GM21825 (cell line): ENCODE measurements at regions not wholly inside any gene's neighbourhood (a gene's known extent, or its start where the extent isn't known, plus 50 kb on each side); places are given as distances from the start of the nearest gene placed in this dataset.

Experiments used
- ATAC-seq: cut with Tn5 transposase; IDR thresholded peaks from one replicate; pipeline ENCODE4 v1.9.1; 2021; ENCODE audit warnings: mild to moderate bottlenecking, moderate library complexity; ENCODE audit not compliant: unreplicated experiment

DNA sequence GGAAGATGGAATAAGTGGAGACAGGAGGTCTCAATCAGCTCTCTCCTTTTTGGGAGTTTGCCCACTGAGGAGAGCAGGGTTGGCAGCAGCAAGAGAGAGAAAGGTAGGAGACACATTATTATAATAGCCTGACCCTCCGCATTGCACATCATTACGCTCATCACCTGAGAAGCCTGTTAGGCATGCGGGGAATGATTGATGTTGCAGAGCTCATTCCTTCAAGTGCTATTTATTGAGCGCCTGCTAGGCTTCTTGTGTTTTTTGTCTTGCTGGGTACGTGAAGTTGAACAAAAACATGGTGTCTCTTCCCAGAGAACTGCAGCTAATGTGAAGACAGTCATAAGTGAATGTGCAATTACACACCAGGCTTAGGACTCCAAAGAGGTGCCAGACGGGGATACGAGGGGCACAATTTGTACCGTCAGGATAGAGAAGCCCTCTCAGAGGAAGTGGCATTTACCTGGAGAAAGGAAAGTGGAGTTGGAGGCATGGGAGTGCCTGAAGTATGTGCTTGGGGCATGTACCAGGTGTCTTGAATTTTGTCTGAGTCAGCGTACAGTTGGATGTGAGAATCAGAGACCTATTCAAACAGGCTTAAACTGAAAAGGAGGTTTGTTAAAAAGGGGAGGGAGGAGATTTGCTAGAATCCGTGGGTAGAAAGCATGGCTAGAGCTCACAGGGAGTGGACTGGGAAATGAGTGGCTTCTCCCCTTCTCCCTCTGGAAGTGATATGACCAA, 90.2 kb upstream of the SOD3 start:
- ATAC-seq: no peak

DNA sequence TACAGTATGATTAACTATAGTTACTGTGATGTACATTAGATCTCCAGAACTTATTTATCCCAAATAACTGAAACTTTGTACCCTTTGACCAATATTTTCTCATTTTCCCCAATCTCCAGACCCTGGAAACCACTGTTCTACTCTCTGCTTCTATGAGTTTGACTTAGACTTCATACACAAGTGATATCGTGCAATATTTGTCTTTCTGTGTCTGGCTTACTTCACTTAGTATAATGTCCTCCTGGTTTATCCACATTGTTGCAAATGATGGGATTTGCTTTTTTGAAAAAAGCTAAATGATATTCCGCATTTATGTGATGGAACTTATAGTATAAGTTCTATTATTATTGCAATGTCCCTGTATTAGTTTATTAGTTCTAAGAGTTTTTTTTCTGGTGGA, 81.8 kb upstream of the SOD3 start:
- ATAC-seq: no peak

DNA sequence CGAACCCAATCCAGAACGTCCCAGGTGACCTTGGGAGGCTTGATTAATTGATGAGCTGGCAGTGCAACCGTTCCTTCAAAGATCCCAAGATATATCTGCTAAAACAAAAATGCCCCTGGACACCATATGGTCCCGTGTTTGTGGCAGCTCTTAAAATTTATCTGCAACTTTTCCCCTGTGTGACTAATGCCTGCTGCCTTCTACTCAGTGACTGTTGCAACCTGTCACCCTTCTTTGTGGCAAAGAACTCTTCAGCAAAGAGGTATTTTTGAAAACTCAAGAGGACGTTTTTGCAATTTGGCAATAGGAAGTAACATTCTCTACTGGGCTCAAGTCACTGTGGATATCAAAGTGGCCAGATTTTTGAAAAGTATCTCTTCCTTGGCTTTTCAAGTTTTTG, 75.8 kb upstream of the SOD3 start:
- ATAC-seq: no peak

DNA sequence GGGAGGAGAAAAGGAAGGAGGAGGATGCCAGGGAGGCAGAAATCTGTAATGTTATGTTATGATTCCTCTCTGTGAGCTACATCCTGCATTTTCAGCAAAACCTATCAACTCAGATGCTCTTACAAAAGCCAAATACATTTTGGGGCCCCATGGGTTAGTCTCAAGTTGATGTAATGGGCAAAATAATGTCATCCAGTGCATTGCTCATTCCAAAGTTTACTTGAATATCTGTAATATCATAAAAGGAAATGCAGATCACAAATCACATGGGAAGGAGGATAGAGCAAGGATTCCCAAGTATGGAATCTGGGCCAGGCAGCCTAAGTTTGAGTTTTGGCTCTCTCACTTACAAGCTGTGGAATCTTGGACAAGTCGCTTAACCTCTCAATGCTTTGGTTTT, 74.9 kb upstream of the SOD3 start:
- ATAC-seq: no peak

DNA sequence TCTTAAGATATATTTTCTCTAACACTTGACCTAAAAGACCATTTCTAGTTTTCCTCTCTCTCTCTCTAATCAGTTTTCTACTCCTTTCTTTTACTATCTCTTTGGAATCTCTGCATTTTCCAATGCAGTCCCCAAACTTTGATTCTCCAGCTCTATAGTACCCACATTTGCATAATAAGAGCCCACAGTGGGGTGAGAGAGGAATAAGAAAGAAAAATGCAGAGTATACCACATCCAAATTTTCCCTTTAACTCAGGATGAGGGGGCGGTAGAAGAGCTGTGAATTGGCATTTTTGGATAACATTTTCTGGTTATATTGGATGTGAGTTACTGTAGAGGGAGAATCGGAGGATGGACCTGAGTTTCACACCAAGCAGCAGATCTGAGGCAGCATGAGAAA, 74.4 kb upstream of the SOD3 start:
- ATAC-seq: no peak

DNA sequence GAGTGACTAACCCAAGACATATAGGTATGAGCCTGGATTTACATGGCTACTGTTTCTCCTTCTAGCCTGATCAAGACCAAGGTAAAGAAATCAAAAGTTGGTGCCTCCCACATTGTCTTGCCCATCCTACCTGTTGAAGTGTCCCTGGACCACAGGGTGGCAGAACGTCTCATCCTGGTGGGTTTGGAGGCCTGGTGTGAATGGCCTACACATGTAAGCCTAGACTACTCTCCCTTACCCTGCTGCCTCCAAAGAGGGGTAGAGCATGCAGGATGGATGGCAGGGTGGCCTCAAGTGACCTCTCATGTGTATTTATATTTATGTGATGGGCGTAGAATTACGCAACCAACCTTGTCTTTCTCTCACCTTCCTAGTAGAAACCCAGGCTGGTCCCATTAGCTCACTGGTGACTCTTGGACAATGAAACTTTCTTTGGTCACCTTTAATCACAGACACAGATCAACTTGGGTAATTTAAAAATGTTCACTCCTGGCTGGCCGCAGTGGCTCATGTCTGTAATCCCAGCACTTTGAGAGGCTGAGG, 73.3 kb upstream of the SOD3 start:
- no peak for ATAC-seq

DNA sequence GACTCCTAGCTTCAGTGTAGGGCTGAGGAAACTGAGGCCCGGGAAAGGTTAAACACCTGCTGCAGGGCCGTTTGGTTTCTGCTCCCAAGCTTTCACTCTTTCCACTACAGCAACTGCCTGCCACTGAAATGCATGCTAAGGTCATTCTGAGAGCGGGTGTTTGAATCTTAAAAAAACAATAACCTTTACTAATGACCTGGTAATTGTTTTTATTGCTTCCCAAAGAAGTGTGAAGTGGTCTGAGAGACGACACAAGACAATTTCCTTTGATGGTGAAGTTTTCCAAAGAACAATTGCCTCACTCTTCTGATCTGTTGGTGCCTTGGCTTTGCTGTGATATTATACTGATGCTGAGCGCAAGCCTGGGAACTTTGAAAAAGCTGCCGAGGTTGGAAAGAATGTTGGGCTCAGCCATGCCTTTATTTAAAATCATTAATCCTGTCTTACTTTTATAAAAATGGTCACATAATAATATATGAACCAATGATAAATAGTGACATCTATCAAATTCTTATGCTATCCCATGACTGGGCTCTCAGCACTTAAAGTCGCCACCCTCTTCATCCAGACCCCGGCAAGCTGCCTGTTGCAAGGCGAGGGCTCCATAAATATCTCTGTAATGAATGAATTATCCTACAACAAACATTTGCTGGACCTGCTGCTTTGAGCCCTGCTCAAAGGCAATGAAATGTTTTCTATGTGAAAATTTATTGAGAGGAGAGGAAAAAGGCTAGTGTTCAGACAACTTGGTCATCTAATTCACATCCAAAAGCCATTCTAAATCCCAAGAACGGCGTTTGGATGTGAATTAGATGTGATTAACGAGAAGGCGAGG, 67.8 kb upstream of the SOD3 start:
- ATAC-seq: no peak

DNA sequence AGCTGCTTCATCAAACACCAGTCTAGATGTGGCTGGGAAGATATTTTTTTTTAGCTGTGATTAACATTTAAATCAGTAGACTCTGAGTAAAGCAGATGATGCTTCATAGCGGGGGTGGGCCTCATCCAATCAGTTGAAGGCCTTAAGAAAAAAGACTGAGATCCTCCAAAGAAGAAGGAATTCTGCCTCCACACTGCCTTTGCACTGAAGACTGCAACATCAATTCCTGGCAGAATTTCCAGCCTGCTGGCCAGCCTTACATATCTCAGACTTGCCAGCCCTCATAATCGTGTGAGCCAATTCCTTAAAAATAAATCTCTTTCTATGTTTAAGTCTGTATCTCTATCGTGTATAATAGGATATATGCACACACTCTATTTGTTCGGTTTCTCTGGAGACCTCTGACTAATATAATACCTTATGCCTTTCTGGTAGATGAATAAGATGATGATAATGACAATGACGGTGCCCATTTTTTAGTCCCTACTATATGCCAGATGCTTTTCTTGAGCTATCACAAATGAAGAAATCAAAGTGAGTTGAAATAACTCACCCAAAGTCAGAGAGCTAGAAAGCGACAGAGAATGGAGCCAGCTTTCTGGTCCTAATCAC, 66.1 kb upstream of the SOD3 start:
- ATAC-seq: no peak

DNA sequence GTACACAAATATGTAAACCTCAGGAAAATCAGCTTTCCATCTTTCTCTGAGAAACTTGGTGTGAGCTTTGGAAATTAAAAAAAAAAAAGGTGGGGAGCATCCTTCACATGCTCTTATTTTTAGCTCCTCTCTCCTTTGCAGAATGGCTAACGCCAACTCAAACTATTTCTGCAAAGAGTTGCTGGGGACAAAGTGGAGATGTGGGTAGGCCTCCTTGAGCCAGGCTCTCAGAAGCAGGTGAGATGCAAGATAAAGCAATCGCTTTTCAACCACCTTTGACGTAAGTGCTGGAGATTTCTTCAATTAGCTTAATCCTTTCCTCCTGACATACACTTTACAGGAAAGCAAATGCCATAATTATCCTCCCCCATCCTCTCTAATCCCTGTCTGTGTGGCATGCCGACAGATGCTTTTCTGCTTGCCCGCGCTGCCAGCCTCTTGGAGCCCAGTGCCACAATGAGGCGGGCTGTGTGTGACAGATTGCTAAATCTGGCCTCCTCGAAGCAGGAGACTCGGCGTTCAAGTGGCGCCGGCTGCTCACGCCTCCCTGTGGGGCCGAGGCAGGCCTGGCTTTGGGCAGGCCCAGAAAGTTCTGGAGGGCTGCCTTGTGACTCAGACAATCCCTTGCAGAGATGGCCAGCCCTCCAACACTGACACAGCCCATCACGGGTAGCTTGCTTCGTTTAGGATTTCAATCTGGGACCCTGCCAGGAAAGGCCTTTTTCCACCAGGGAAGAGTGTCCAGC, 64.9 kb upstream of the SOD3 start:
- no peak for ATAC-seq

DNA sequence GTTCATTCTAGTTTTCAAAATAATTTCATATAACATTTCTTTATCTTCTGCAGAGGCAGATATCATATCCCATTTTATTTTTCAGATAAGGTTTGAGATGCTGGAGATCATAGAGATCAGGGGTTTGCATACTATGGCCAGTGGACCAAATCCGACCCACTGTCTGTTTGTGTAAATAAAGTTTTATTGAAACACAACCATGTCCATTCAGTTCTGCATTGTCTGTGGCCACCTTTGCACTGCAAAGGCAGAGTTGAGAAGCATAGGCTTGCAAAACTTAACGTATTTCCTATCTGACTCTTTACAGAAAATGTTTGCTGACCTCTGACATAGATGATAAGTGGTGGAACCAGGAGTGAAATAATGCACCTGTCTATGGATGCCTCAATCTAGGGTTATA, 63.9 kb upstream of the SOD3 start:
- no peak for ATAC-seq

DNA sequence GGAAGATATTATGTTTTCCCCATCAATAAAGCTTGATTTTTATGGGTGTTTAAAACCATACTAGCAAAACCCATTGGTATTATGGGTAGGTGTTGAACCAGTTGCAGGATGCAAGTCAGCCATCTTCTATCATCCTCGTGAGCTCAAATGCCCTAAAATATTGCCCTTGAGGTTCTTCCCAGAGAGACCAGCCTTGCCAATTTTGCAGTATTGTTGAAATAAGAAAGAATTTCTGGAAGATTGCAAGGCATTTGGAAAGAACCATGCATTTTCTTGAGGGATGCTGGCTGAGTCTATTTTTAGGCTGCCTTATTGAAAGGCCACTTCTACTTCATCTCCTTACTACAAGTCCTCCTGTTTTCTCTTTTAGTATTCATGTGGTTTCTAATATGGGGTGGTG, 60.9 kb upstream of the SOD3 start:
- no peak for ATAC-seq

DNA sequence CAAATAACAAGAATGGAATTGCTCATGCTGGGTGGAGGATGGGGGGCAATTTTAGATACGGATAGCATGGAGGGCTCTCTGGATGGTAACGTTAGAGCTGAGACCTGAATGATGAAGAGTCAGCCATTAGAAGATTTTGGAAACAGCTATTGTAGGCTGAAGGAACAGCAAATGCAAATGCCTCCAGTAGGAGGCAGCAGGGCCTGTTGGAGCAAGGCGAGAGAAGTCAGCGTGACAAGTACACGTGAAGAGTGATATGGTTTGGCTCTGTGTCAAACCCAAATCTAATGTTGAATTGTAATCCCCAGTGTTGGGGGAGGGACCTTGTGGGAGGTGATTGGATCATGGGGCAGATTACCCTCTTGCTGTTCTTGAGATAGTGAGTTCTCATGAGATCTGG, 59.3 kb upstream of the SOD3 start:
- ATAC-seq: no peak

DNA sequence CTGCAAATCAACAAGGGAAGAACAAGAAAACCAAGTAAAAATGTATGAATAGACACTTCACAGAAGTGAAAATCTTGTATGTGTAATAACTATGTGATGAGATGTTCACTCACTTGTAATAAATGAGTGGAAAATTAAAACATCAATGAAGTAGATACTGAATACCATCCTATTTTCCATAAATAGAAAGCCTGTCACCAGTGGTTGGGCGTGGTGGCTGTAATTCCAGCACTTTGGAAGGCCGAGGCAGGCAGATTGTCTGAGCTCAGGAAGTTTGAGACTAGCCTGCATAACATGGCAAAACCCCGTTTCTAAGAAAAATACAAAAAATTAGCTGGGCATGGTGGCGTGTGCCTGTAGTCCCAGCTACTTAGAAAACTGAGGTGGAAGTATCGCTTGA, 53.5 kb upstream of the SOD3 start:
- ATAC-seq: no peak

DNA sequence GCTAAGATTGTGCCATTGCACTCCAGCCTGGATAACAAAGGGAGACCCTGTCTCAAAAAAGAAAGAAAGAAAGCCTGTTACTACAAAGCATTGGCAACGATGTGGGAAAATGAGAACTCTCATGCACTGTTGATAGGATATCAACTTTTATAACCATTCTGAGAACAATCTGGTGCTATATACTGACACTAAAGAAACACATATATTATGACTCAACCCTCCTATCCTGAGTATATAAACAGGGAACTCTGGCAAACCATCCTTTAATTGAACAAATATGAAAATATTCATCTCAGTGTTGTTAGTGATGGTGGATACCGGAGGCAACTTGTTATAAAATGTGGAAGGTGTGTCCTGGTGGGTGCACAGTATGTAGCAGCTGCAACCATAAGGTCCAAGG, 53.0 kb upstream of the SOD3 start:
- ATAC-seq: no peak

DNA sequence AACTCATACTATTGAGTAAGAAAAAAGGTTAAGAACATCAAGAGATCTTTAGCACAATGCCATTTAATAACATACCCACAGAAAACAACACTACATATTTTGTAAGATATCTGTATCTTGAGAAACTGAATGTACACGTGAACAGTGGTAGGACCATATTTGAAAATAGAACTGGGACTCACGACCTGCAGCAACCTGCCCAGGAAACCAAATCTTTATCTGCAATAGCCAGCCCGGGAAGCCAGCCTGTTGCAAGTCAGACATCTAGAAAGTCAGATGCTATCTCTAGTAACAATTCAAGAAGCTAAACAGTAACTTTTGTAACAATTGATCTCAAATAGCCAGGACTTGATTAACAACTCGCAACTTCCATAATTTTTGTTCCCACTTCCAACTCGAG, 52.6 kb upstream of the SOD3 start:
- no peak for ATAC-seq

DNA sequence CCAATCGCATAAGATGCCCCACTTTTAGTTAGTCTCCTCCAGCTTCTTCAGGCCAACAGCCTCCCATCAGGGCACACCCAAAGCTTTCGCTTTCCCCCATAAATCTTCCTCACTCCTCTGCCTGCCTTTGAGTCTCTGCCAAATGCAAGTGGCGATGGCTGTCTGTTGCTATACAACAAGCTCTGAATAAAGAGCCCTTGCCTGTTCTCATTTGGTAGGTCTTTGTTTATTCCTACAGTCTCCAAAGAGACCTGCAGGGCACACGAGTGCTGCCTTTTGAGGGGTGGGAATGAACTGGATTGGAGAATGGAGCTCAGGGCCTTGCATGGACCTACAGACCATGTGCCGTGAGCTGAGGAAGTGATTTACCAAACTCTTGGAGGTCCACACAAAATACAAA, 52.2 kb upstream of the SOD3 start:
- no peak for ATAC-seq

DNA sequence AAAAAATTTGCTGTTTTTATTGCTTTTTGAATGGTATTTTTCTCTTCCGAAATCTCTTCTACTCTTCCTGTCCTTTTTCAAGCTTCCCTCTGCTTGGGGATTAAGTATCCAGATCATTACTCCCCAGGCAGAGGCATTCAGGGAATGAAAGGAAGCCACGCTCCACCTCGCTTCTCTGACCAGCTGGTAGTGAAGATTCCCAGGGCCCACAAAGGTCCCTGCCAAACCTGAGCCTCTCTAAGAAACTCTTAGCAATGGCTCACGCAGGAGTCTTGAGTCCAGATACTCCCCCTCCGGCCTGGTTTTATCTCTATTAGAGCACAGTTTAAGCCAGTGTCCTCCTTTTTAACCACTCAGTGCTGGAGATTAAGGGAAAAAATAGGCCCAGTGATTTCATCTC, 51.4 kb upstream of the SOD3 start:
- ATAC-seq: no peak

DNA sequence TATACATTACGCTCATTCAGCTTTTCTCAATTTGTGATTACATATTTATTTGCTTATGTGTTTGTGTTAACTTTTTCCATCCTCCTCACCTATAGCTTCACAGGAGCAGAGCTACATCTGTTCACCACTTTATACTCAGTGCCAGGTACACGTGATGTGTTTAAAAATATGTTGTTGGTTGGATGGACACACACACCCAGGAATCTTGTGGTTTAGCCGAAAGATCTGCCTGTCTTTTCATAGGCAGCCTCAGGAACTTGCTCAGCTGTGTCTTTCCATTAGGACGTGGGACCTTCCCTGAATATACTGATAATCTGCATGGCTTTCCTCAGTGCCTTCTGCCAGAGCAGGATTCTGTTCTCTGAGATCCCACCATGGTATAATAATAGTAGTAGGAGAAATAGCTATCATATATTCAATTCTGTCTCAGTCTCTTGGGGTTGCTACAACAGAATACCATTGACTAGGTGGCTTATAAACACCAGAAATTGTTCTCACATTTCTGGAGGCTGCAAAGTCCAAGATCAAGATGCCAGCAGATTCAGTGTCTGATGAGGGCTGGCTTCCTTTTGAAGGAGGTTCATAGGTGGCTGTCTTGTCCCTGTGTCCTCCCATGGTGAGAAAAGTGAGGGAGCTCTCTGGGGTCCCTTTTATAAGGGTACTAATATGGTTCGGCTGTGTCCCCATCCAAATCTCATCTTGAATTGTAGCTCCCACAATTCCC, 50.0 kb upstream of the SOD3 start:
- ATAC-seq: no peak
